ENCODE measurements at regions not wholly inside any gene's neighbourhood (a gene's known extent, or its start where the extent isn't known, plus 50 kb on each side); places are given as distances from the start of the nearest gene placed in this dataset.
"Not testable (repeated sequence)": the region's sequence is repeated elsewhere in the genome, so short reads cannot be mapped to it uniquely, and the experiment has no call there.

- DNase-seq: no peak
These were observed 203.1 kb upstream of the GALNT2 start for GRCh38 chr1:229863651-229864545.

GRCh38 chr1:229864686-229865230 lies 202.3 kb upstream of the GALNT2 start:
- DNase-seq: no peak

GRCh38 chr1:229865321-229865720 lies 201.7 kb upstream of the GALNT2 start:
- not testable (repeated sequence) for DNase-seq

- DNase-seq: no peak
These were observed 199.3 kb upstream of the GALNT2 start for GRCh38 chr1:229867726-229868125.

- no peak for DNase-seq
These were observed 197.8 kb upstream of the GALNT2 start for GRCh38 chr1:229869240-229869639.

GRCh38 chr1:229869687-229870086 lies 197.4 kb upstream of the GALNT2 start:
- DNase-seq: no peak

GRCh38 chr1:229870381-229870780 lies 196.7 kb upstream of the GALNT2 start:
- no peak for DNase-seq

- DNase-seq: no peak
These were observed 195.9 kb upstream of the GALNT2 start for GRCh38 chr1:229871078-229871676.

GRCh38 chr1:229874136-229874535 lies 192.9 kb upstream of the GALNT2 start:
- DNase-seq: no peak

- DNase-seq: no peak
These were observed 192.4 kb upstream of the GALNT2 start for GRCh38 chr1:229874609-229875008.

- DNase-seq: no peak
These were observed 192.0 kb upstream of the GALNT2 start for GRCh38 chr1:229875086-229875485.

- DNase-seq: no peak
These were observed 187.3 kb upstream of the GALNT2 start for GRCh38 chr1:229879746-229880145.

GRCh38 chr1:229880271-229881170 lies 186.5 kb upstream of the GALNT2 start:
- no peak for DNase-seq

GRCh38 chr1:229882621-229883020 lies 184.4 kb upstream of the GALNT2 start:
- no peak for DNase-seq

- DNase-seq: no peak
These were observed 183.4 kb upstream of the GALNT2 start for GRCh38 chr1:229883504-229884200.

- no peak for DNase-seq
These were observed 182.3 kb upstream of the GALNT2 start for GRCh38 chr1:229884765-229885164.

GRCh38 chr1:229885568-229886495 lies 181.2 kb upstream of the GALNT2 start:
- no peak for DNase-seq

GRCh38 chr1:229886636-229887035 lies 180.4 kb upstream of the GALNT2 start:
- no peak for DNase-seq

GRCh38 chr1:229887043-229887822 lies 179.8 kb upstream of the GALNT2 start:
- DNase-seq: no peak

- no peak for DNase-seq
These were observed 178.9 kb upstream of the GALNT2 start for GRCh38 chr1:229888157-229888556.
